ENCODE measurements at regions not wholly inside any gene's neighbourhood (a gene's known extent, or its start where the extent isn't known, plus 50 kb on each side); places are given as distances from the start of the nearest gene placed in this dataset.

DNA sequence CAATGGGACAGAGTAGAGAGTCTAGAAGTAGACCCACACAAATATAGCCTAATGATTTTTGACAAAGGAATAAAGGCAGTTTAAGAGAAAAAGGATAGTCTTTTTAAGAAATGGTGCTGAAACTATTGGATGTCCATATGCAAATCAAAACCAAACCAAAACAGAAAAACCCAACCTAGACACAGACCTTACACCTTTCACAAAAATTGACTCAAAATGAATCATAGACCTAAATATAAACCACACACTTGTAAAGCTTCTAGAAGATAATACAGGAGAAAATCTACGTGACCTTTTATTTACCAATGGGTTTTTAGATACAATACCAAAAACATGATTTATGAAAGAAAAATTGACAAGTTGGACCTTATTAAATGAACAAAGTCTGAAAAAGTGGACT, 66.4 kb upstream of the MPHOSPH6 start:
- DNase-seq: no peak

GRCh38 chr16:82232806-82233205, 62.8 kb upstream of the MPHOSPH6 start:
- DNase-seq: no peak

DNA sequence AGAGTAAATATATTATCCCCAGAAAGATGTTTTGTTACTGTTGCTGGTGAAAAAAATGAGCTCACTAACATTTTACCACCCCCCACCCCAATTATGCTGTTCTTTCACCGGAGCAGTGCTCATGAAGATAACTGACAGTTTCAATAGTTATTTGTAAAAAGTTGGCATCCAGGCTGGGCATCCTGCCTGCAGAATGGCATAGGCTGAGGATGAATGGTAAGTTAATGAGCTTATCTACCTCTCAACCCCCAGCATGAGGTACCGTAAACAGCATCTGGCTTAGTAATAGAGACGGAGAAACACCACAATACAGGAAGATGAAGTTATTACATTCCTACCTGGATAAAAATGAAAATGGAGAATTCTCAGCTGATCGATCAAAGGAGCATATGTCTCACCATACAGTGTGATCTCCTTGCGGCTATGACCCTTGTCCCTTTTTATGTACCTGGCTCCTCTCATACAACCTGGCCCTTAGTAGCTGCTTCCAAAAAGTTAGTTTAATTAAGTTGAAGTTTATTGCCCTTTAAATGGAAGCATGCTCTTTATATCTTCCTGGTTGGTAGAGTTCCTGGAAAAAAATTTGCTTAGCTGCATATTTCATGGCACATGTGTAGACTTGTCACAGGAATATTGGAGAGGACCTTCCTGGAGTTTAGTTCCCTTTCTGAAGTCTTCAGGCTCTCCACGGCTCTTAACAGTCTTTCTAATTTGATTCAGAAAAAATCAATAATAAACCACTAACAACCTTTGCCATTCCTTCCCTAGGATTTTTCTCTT, 61.2 kb upstream of the MPHOSPH6 start:
- no peak for DNase-seq

DNA sequence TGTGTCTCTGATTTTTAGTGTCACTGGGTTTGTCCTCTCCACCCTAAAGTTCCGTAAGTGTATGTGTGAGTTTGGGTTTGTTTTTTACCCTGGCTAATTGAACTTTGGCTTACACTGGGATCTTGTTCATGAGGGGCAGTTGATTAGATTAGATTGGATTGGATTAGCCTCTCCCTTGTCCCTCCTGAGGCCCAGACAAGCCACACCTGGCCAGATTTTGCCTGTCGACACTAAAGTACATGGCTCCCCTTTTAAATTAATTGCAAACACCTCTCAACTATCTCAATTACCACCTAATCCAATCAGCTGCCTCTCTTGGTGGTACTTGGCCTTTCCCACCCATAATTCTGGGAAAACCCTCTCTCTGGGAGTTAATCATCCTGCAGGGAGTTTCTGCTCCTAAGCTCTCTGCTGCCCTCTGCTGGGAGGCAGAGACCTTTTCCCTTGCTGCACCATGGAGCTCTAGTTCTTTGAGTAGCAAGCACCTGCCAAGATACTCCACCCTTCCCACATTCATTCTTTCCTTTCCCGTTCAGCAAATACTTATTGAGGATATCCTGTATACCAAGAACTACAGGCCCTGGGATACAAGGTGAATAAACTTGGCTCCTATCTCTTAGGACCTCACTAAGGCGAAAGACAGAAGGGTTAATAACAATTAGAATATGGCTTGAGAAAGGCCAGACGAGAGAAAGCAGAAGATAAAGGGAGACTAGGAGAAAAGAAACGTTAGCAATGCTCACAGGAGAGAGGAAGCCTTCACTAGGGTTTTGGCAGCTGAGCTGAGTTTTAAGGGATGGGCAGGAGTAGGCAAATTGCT, 60.0 kb upstream of the MPHOSPH6 start:
- DNase-seq: peak; percentile 51

DNA sequence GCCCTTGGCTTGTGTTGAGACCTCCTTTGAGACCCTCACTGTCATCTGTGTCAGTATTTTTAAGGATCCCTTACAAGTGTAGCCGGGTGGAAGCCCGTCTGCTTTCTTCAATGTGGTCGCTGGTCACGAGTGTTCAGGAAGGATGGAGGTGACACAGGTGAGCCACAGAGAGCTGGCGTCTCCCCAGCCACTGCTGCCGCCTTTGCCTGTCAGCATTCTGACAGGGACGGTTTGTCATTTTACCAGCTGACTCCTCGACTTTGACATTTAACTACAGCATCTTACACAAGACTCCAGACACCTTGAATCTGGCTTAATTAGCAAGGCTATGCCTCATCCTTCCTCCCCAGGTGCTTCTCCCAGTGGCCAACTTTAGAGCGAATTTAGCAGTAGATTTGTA, 56.3 kb upstream of the MPHOSPH6 start:
- DNase-seq: no peak

- no peak for DNase-seq
Measured at GRCh38 chr16:82224821-82225220, 54.8 kb upstream of the MPHOSPH6 start.

DNA sequence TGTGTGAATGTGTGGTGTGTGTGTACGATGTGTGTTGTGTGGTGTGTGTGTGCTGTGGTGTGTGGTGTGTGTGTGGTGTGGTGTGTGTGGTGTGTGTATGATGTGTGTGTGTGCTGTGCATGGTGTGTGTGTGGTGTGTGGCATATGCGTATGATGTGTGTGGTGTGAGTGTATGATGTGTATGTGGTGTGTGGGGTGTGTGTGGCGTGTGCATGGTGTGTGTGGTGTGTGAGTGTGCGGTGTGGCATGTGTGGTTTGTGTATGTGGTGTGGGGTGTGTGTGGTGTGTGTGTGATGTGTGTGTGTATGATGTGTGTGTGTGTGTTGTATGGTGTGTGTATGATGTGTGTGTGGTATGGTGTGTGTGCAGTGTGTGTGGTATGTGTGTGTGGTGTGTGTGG, 50.5 kb upstream of the MPHOSPH6 start:
- no peak for DNase-seq
